ENCODE measurements at regions not wholly inside any gene's neighbourhood (a gene's known extent, or its start where the extent isn't known, plus 50 kb on each side); places are given as distances from the start of the nearest gene placed in this dataset.
A peak's percentile ranks its signal among the peaks of the same experiment; 100 is the strongest.

DNA sequence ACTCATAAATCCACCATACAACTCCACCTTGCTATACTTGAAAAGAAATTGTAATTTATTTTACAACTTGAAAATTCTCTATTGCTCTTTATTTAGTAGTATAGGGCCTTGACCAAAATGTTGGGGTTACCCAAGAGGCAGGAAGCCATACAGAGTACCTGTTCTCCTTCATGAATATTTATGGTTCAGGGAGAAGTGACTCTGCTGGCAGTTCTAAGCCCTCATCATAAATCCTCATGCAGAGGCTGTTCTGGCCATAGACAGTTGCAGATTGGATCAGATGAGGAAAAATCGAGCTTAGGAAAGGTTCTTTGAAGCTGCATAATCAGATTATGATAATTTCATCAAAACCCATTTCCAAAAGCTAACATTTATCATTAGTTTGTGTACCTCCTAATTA lies 449.4 kb upstream of the TENM4 start:
- no peak for DNase-seq (ENCODE audit: low spot score)

DNA sequence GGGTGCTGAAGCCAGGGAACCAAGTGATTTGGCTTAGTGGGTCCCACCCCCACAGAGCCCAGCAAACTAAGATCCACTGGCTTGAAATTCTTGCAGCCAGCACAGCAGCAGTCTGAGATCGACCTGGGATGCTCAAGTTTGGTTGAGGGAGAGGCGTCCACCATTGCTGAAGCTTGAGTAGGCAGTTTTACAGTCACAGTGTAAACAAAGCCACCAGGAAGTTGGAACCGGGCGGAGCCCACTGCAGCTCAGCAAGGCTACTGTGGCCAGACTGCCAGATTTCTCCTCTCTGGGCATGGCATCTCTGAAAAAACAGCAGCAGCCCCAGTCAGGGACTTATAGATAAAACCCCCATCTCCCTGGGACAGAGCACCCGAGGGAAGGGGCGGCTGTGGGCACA lies 424.1 kb upstream of the TENM4 start:
- DNase-seq (ENCODE audit: low spot score), result no peak

DNA sequence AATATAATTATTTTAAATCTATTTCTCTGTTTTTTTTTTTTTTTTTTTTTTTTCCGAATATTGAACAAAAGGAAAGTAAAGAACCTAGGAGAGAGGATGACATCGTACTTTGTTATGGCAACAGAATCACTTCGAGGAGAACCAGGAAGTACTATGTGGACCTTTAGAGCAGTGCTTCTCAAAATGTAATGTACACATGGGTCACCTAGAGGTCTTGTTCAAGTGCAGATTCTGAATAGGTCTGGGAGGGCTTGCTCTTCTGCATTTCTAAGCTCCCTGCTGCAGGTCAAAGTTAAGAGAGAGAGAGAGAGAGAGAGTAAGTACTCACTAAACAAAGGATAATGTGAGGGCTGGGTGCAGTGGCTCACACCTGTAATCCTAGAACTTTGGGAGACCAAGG lies 419.5 kb upstream of the TENM4 start:
- DNase-seq (ENCODE audit: low spot score), result no peak

DNA sequence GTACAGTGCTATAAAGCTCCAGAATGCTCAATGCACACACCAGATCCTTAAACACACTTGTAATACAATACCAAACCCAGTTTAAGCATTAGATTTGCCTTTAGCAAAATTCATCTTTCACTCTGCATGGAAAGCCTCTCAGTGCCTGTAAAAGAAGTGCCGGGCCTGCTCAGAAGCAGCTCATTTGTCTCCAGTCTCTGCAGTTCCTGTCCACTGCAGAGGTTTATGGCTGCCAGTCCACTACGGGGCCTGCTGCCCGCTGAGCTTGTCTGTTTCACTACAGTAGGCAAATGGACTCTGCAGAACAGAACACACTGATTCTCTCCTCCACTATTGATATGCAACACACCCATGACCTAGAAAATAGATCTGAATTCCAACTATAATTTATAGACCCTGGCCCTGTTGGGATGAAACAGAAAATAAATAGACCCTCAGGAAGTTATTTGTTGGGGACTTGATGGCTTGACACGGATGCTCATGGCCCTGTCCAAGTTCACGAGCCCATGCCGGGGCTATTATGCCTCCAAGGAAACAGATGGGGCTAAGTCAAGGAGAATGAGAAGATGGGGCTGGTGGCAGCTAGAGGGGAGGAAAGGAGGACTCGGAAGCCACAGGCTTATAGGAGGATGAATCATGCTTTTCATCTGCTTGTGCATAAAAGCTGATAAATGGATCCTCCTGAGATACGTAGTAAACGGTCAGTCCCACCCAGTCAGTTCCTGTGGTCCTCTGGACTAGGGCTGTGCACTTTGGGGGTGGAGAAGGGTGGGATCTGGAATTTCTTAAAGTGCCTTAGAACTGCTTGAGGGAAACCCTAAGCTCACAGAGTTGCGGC lies 416.8 kb upstream of the TENM4 start:
- DNase-seq (ENCODE audit: low spot score), result no peak

DNA sequence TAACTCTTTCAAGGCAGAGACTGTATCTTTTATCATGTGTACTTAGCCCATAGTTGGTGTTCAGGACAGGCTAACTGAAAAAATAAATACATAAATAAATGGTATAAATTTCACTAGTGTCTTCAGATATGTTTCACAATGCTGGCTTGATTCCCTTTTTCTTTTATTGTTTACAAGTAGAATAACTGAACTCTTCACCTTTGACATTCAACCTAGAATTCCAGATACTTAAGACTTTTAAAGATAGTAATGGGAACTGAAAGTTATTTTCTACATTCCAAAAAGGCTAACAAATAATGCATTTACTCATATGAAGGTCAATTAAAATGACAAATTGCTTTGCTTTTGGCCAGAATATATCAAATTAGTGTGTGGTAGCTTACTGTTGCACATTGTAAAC lies 411.3 kb upstream of the TENM4 start:
- DNase-seq (ENCODE audit: low spot score), result no peak

DNA sequence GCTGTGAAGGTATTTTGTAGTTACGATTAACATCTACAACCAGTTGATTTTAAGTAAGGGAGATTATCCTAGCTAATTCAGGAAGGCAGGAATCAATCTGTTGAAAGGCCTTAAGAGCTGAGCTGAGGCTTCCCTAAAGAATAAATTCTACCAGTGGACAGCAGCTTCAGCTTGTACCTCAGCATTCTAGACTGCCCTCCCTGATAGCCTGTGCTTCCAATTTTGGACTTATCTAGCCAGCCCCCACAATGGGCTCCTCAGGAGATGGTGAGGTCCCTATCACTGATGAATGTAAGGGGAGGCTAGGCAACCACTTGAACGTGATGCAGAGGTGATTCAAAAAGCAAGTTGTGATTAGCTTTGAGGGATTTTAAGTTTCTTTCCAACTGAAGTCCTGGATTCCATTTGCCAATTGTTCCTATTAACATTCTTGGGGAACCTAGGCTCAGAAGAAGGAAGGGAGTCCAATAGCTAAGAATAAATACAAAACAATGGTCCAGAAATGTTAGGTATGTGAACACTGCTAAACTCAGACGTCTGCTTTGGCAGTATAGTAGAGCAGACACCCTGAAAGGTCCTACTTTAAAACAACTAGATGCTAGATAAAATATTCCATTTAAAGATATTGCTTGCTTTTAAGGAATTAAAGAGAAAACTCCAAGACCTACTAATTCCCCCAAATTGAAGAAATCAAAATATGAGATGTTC lies 404.3 kb upstream of the TENM4 start:
- DNase-seq (ENCODE audit: low spot score), result no peak

DNA sequence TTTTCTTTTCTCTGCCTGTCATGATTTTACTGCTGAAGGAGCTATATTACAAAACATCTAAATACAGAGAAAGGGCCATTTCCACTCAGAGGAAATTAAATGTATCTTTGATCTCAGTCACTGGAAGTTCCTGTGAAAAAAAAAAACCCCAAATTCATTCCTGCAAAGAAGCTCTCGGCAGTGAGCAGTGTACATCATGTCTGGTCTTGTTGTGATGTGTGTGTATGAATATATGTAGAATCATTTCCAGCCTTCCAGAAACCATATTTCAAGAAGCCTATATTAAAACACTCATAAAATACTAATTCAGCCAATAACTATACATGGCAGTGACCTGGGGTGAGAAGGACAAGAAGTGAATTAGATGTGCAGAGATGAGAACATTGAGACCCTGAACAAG lies 393.2 kb upstream of the TENM4 start:
- no peak for DNase-seq (ENCODE audit: low spot score)

DNA sequence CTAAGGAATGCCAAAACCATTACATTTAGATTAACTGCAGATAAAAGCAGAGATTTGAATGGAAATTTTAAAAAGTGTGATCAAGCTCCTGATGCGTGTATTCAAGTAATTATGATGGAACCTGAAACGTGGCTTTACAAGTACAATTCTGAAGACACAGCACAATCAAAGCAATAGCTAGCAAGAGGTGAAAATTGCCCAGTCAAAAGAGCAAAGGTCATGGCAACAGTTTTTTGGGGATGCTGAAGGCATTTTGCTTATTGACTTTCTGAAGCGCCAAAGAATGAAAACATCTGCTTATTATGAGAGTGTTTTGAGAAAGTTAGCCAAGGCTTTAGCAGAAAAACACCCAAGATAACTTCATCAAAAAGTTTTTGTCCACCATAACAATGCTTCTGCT lies 389.6 kb upstream of the TENM4 start:
- no peak for DNase-seq (ENCODE audit: low spot score)

DNA sequence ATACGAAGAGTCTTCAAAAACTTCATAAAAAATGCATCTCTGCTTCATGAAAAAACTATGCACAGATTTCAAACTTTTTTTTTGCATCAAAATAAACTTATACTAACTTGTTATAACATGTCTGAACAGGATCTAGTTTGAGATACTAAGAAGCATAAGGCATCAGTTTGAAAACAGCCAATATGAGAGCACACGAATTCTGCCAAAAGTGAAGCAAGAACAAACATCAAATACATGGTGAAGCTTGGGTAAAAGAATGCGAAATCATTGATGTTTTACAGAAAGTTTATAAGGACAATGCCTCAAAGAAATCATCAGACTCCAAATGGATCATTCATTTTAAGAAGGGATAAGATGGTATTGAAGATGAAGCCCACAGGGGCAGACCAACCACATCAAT lies 389.1 kb upstream of the TENM4 start:
- no peak for DNase-seq (ENCODE audit: low spot score)

DNA sequence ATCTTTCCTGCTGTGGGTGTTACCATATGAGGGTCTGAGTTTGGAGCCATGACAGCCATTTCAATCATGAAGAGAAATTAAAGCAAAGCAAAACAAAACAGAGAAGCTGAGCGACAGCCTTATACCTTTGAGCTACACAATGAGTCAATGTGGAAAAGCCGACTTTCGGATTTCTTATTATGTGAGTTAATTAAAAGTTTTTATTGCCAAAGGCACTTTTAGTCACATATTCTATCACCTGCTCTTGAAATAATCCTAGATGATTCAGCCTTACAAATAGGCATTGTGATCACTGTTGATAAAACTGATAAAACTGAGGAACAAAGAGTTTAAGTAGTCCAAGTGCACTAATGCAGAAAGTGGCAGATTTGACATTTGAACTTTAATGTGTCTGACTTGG lies 381.9 kb upstream of the TENM4 start:
- DNase-seq (ENCODE audit: low spot score), result no peak

DNA sequence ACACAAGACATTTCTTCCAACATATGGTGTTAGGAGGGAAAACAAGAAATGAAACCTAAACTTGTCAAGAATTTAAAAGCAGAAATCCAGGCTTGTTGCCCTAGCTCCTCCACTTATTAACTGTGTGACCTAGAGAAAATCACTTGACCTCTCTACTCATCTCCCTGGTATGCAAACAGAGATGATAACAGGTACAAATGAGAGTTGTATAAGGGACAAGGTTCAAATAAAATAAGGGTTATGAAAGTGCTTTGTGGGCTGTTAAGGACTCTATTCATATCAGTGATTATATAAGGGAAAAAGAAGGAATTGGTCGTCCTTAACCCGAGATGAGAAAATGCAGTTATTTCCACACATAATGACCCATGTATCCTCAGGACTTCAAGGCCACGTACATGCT lies 372.7 kb upstream of the TENM4 start:
- no peak for DNase-seq (ENCODE audit: low spot score)

DNA sequence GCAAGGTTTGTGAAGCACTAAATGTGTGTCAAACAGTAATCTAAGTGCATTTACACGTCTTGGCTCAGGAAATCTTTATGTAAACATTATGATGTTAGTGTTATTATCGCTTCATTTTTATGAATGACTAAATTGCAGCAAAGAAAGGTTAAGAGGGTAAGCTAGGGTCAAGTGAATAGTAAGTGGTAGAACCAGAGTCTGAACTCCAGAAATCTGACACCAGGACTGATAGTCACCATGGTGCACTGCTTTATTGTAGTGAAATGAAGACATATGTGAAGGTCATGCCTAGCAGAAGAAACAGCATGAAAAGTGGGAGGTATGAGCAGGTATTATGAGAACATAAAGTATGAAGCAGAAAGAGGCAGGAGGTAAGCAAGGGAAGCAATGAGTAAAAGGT lies 368.7 kb upstream of the TENM4 start:
- peak; percentile 24 for DNase-seq (ENCODE audit: low spot score)

DNA sequence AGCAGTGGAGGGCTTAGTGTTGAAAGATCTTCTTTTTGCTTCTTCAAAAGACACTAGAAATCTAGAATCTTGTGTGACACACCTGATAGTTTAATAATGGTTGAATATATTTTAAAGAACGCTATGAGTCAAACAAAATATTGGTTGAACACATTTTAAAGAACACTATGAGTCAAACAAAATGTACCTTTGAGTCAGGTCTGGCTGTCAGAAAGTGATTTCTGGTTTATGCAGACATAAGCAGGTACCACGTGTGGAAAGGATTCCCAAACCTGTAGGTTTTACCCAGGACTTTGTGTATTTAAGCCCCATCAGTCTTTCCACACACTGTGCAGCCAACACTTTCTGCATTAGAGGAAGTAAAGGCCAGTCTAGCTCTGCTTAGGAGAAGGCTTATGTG lies 366.7 kb upstream of the TENM4 start:
- DNase-seq (ENCODE audit: low spot score), result no peak

DNA sequence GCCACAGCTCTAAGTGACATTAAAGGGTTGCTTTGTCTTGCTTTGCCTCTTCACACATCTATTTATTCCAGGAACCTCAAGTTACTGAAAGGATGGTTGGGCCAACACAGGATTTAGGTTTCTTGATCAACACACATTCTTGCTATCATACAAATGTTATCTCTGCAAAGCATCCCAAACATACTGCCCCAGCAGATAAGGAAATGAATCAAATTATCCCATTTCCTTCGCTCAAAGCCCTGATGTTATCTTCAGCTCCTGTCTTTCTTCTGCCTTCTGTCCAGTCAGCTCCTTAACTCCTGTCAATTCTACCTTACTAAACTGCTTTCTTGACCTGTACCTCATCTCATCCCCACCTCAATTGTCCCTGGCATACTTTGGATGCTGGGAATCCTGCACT lies 355.9 kb upstream of the TENM4 start:
- no peak for DNase-seq (ENCODE audit: low spot score)

DNA sequence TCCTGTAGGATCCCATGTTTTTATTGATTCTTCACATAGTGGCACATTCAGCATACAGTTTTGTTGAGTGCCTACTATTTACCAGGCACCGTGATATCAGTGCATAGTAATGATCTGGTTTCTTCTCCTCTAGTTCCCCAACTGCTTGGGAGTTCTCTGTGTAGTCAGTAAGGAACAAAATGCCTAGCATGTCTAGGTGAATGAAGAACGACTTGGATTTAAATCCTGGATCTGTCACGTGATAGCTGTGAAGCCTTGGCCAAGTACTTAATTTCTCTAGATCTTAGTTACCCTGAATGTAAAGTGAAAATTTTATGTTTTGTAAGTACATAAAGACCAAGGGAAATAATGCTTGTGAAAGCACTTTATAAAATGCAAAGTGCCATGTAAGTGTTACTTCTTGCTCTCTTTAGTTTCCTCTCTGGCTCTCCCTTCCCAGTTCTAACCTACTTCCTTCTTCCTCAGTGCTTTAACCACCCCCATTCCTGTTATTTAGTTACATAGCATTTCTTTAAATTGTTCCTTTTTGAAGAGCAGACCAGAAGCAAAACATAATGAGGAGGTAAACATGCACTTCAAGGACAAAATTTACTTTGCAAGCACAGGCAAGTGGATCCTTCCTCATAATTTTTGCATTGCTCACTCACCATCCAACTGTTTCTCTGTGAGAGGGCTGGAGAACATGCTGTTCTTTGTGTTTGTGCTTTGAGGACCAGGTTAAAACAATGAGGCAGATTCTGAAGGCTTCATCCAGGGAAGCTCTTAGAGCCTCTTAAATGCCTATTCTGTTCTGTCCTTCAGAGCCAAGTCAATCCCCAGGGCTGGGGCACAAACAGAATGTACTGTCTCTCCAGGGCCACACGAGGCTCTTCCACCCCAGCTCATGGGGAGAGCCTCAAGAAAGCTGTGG lies 353.9 kb upstream of the TENM4 start:
- no peak for DNase-seq (ENCODE audit: low spot score)

DNA sequence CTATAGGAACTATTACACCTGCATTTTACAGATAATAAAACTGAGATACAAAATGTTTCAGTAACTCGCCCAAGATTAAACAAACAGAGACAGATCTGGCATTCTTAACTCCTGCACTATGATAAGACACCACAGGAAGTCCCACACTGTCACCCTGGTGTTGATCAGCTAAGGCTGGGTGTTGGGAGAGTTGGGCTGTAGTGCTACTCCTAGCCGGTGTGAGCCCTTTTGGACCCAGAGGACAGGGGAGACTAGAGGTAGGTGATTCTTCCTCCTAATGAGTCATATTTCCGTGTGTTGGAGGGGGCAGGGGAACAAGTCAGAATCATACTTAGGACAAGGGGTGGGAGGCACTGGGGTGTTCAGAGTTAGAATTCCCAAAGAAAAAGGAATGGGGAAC lies 353.2 kb upstream of the TENM4 start:
- no peak for DNase-seq (ENCODE audit: low spot score)

DNA sequence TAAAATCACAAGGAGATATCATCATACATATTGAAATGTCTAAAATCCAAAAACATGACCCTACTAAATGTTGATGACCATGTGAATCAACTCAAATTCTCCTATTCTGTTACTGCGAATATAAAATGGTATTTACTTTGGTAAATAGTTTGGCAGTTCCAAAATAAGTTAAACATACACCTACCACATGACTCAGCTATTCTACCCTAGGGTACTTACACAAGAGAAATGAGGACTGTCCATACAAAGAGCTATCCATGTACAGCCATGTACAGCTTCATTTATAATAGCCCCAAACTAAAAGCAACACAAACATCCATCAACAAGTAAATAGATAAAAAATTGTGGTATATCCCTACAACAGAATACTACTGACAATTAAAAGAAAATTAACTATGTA lies 346.1 kb upstream of the TENM4 start:
- DNase-seq (ENCODE audit: low spot score), result no peak

DNA sequence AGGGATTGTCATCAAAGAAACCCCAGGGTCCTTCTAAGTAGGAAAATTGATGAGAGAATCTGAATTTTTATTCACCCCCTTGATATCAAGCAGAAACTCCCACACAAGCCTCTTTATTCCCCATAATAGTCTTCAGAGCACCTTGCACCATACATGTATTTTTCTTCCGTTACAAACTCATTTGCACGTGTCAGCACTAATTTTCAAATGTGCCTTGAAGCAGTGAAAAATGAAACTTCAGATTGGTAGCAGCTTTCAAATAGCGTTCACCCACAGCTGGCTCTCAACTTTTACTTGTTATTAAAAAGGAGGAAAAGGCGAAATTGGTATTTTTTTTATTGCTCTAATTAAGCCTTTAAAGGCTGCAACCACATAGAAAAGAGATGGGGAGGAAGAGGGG lies 343.0 kb upstream of the TENM4 start:
- DNase-seq (ENCODE audit: low spot score), result no peak

DNA sequence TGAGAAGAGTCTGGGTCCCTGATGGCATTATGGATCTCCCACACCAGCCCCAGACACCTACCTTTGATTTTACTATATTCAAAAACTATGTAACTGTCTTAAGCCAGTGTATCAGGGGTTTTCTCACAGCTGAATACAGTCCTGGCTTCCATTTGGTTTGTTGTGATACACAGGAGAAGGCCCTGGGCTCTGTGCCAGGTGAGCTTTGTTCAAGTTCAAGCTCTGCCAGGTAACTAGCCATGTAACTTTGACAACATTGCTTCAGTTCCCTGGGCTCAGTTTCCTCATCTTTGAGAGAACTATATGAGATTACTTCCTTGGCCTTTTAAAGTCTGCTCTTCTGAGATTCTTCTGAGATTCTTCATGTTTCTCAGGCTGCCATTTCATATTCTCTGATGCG lies 327.5 kb upstream of the TENM4 start:
- no peak for DNase-seq (ENCODE audit: low spot score)

DNA sequence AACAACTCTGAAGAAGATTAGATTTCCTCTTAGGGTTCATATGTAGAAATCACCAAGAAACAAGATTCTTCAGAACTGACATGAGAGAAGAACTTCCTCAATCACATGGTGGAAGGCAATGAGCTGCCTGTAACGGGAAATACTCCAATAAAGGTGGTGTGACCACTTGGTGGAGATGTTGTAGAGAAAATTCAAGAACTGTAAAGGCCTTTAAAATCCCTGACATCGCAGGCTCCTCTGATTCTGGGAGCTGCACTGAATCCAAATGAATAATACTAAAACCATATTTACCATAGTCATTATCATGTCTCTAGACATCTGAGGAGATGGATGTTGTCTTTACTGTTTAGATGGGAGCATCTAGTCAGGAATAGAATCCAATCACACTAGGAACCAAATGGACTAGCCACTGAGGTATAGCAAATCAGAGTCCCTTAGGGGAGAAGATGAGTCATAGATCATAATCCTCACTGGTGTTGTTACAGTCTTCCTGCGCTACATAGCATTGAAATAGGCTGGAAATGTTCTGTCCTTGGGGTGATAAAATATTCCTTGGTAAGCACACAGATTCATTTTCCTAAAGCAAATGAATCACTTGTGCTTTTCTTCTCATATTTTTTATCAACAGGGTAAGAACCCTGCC lies 321.6 kb upstream of the TENM4 start:
- DNase-seq (ENCODE audit: low spot score), result no peak

DNA sequence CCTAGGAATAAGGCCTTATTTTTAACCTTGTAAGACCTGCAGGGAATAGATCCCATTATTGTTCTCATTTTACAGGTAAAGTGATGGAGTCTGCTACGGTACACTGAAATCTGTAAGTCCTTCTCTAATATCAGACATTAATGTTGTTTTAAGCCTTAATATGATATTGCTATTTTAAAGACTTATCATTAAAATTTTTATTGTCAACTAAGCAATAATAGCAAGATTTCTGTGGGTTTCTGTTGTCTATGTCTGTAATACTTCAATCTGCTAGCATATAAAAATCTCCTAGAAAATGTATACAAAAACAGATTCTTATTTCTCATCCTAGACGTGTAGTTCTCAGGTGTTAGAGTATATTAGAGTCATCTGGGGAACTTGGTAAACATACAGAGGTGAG lies 317.5 kb upstream of the TENM4 start:
- no peak for DNase-seq (ENCODE audit: low spot score)

DNA sequence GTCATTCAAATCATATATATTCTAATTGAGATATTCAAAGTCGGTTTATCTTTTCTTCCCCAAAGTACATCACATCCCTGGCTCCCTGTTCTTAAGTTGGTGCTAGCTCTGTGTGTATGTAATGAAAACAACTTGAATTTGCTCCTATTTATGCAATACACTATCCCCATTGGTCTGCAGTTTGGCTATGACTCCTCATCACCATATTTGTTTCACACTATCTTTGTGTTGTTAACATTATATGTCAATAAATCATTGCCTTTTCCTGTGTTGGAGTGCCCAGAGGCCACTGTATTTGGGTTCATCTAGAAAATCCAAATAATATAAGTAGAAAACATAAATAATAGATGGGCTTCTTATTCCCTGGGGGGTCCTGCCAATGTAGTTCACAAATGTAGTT lies 306.6 kb upstream of the TENM4 start:
- no peak for DNase-seq (ENCODE audit: low spot score)

All from putamen (tissue), 1 donor.